ENCODE measurements at regions not wholly inside any gene's neighbourhood (a gene's known extent, or its start where the extent isn't known, plus 50 kb on each side); places are given as distances from the start of the nearest gene placed in this dataset.

DNA sequence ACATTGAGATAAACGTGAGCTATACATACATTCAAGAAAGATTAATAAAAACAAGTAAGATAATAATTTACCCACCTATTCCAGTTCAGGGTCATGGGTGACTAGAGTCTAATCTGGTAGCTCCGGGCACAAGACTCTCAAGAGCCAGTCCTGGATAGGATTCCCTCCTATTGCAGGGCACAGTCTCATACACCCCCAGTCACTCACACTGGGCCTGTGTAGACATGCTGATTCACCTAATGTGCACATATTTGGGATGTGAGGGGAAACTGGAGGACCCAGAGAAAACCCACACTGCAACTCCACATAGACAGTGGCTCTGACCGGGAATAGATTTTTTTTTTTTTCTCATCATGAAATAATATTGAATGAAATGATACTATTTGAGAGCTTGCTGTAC, 81.5 kb upstream of the THUMPD2 start:
- no peak for DNase-seq (ENCODE audit: extremely low read depth in 1 of 4, low spot score in 3 of 4)
- no peaks in the 10 kb centered on the region for H4K20me1 ChIP-seq (replicated peaks; ENCODE audit: control insufficient read depth, insufficient read depth, low read length)
- H3K27me3 ChIP-seq (ENCODE audit: control insufficient read depth in 2 of 2, insufficient read depth in 2 of 2, low read length in 2 of 2): no peaks in the 10 kb centered on the region
- no peaks in the 10 kb centered on the region for H3K4me1 ChIP-seq (replicated peaks in 1 of 2; ENCODE audit: control insufficient read depth in 2 of 2, insufficient read depth in 2 of 2, low read length in 2 of 2)
- no peak overlapping the region for H2AFZ ChIP-seq (ENCODE audit: low read depth, low read length)
- ATAC-seq: no peak
- TF ChIP-seq TBP (optimal IDR thresholded peaks at IDR 0.05; ENCODE audit: low read depth, low read length) (no peak), ZNF695 (CRISPR knock-in tag; IDR thresholded peaks at IDR 0.05) (no peak), CBX8 (IDR thresholded peaks at IDR 0.05; ENCODE audit: borderline replicate concordance, extremely low read depth, low read depth, low read length, poor library complexity, severe bottlenecking) (no peak), TRIM24 (IDR thresholded peaks at IDR 0.05) (no peak), FOXA3 (CRISPR knock-in tag; conservative IDR thresholded peaks at IDR 0.05 in 1 of 2, IDR thresholded peaks at IDR 0.05 in 1 of 2) (no peak), BRD9 (IDR thresholded peaks at IDR 0.05; ENCODE audit: low read depth, partially characterized antibody) (no peak), CBX1 (IDR thresholded peaks at IDR 0.05; ENCODE audit: low read depth) (no peak), FOS (IDR thresholded peaks at IDR 0.05; ENCODE audit: extremely low read depth, insufficient read length) (no peak)
- TF ChIP-seq, protein P1, sequence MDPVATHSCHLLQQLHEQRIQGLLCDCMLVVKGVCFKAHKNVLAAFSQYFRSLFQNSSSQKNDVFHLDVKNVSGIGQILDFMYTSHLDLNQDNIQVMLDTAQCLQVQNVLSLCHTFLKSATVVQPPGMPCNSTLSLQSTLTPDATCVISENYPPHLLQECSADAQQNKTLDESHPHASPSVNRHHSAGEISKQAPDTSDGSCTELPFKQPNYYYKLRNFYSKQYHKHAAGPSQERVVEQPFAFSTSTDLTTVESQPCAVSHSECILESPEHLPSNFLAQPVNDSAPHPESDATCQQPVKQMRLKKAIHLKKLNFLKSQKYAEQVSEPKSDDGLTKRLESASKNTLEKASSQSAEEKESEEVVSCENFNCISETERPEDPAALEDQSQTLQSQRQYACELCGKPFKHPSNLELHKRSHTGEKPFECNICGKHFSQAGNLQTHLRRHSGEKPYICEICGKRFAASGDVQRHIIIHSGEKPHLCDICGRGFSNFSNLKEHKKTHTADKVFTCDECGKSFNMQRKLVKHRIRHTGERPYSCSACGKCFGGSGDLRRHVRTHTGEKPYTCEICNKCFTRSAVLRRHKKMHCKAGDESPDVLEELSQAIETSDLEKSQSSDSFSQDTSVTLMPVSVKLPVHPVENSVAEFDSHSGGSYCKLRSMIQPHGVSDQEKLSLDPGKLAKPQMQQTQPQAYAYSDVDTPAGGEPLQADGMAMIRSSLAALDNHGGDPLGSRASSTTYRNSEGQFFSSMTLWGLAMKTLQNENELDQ (CRISPR knock-in tag; IDR thresholded peaks at IDR 0.05; ENCODE audit: borderline replicate concordance): no peak
- TF ChIP-seq, protein P2, sequence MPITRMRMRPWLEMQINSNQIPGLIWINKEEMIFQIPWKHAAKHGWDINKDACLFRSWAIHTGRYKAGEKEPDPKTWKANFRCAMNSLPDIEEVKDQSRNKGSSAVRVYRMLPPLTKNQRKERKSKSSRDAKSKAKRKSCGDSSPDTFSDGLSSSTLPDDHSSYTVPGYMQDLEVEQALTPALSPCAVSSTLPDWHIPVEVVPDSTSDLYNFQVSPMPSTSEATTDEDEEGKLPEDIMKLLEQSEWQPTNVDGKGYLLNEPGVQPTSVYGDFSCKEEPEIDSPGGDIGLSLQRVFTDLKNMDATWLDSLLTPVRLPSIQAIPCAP (CRISPR knock-in tag; IDR thresholded peaks at IDR 0.05; ENCODE audit: borderline replicate concordance): no peak
- TF ChIP-seq, protein P3, sequence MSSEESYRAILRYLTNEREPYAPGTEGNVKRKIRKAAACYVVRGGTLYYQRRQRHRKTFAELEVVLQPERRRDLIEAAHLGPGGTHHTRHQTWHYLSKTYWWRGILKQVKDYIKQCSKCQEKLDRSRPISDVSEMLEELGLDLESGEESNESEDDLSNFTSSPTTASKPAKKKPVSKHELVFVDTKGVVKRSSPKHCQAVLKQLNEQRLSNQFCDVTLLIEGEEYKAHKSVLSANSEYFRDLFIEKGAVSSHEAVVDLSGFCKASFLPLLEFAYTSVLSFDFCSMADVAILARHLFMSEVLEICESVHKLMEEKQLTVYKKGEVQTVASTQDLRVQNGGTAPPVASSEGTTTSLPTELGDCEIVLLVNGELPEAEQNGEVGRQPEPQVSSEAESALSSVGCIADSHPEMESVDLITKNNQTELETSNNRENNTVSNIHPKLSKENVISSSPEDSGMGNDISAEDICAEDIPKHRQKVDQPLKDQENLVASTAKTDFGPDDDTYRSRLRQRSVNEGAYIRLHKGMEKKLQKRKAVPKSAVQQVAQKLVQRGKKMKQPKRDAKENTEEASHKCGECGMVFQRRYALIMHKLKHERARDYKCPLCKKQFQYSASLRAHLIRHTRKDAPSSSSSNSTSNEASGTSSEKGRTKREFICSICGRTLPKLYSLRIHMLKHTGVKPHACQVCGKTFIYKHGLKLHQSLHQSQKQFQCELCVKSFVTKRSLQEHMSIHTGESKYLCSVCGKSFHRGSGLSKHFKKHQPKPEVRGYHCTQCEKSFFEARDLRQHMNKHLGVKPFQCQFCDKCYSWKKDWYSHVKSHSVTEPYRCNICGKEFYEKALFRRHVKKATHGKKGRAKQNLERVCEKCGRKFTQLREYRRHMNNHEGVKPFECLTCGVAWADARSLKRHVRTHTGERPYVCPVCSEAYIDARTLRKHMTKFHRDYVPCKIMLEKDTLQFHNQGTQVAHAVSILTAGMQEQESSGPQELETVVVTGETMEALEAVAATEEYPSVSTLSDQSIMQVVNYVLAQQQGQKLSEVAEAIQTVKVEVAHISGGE (CRISPR knock-in tag; IDR thresholded peaks at IDR 0.05): no peak
- no peak for FAIRE-seq
- no peak overlapping the region for H3K4me2 ChIP-seq (ENCODE audit: insufficient read depth, low read length)
- H3K9me3 ChIP-seq (replicated peaks; ENCODE audit: control insufficient read depth, insufficient read depth, low read depth, low read length): no peaks in the 10 kb centered on the region
- H3K36me3 ChIP-seq (ENCODE audit: control insufficient read depth, insufficient read depth, low read length): no peaks in the 10 kb centered on the region
- no peak overlapping the region for H3K27ac ChIP-seq (ENCODE audit: extremely low read depth, low read depth, low read length)
- ChIA-PET CTCF (ENCODE audit: low intra/inter-chr PET ratio) (no interaction called here), POLR2A (no interaction called here)
- intact Hi-C loops (cut with micrococcal nuclease) (no loop called here), in situ Hi-C loops (cut with MboI) (no loop called here)
- WGBS (ENCODE audit: insufficient coverage, low coverage, missing lambda C conversion rate): 4% methylated on average over 3 of the region's 3 CpGs
- H3K9ac ChIP-seq (ENCODE audit: insufficient read depth in 1 of 2, low read depth in 2 of 2, low read length in 2 of 2): no peak overlapping the region
- no peak overlapping the region for H3K4me3 ChIP-seq
- no peaks in the 10 kb centered on the region for H3K9me1 ChIP-seq (ENCODE audit: control insufficient read depth, insufficient read depth, low read length)
- BruUV-seq (replicated peaks): no TSS peak
- H3K79me2 ChIP-seq (ENCODE audit: control insufficient read depth, insufficient read depth, low read length): no peaks in the 10 kb centered on the region
